Esophagus (tissue), 2 donors: ENCODE measurements at regions not wholly inside any gene's neighbourhood (a gene's known extent, or its start where the extent isn't known, plus 50 kb on each side); places are given as distances from the start of the nearest gene placed in this dataset.
"Not testable (repeated sequence)": the region's sequence is repeated elsewhere in the genome, so short reads cannot be mapped to it uniquely, and the experiment has no call there.

Experiments
- H3K27ac ChIP-seq, 2 donors: one replicate each; pipeline ENCODE4 v1.5.1; 2013; ENCODE audit warnings: low read depth in 2 of 2, mild to moderate bottlenecking in 2 of 2, inconsistent platforms in 1 of 2, low read length in 1 of 2, moderate library complexity in 1 of 2
- H3K27me3 ChIP-seq, 2 donors: one replicate each; pipeline ENCODE4 v1.6.1; 2013; ENCODE audit warnings: low read length in 2 of 2, control low read depth in 1 of 2, mild to moderate bottlenecking in 1 of 2; ENCODE audit not compliant: insufficient read depth in 2 of 2, control insufficient read depth in 1 of 2
- H3K36me3 ChIP-seq, 2 donors: one replicate each; pipeline ENCODE4 v1.6.1; 2013; ENCODE audit warnings: low read length in 1 of 2; ENCODE audit not compliant: control insufficient read depth in 2 of 2, insufficient read depth in 2 of 2
- H3K4me1 ChIP-seq, 2 donors: one replicate each; pipeline ENCODE4 v1.6.1; 2013; ENCODE audit warnings: low read length in 1 of 2; ENCODE audit not compliant: control insufficient read depth in 2 of 2, insufficient read depth in 2 of 2
- H3K4me3 ChIP-seq, 2 donors: one replicate each; pipeline ENCODE4 v1.5.1; 2013; ENCODE audit warnings: low read length in 2 of 2, mild to moderate bottlenecking in 2 of 2, low read depth in 1 of 2, moderate library complexity in 1 of 2
- H3K9me3 ChIP-seq, 2 donors: one replicate each; pipeline ENCODE4 v1.6.1; 2013; ENCODE audit warnings: mild to moderate bottlenecking in 2 of 2, low read depth in 1 of 2, low read length in 1 of 2, moderate library complexity in 1 of 2; ENCODE audit not compliant: control insufficient read depth in 2 of 2, insufficient read depth in 1 of 2
- WGBS, 2 donors: extraction: QIAGEN DNeasy Blood & Tissue Kit; methylation state at CpG; one replicate each; pipeline ENCODE4 v1.1.7; 2013; 5-methylcytosine and 5-hydroxymethylcytosine counted together
- donor health status: healthy with polysubstance abuse.
- donor health status: Bipolar disorder and iron deficiency.

DNA sequence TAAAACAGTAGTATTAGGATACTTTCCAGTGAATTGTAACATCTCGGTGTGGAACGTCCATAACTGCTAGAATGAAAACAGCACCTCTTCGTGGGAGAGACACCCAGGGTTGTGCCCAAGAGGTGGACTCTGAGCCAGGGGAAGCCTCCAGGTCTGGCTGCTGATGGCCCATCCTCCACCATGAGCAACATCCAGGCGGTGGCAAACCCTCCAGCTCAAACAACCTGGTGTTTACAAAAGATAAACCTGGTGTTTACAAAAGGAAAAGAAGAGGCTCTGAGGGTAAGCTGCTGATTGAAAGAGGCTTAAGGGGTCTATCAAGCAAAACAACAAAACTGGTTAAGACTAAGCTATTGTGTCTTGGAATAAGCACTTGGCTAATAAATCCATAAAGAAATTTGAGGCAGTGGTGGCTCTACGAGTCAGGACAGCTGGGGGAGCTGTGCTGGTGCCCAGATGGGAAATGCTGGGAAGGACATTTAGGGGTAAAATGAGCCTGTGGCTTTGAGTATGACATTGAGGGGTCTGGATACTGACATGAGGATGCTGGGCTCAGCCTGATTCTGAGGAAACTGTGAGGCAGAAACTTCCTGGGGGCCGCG lies 909.0 kb downstream of the BRD1 start:
- WGBS, 2 donors = 38 to 45% methylated on average over 7 of the region's 7 CpGs

DNA sequence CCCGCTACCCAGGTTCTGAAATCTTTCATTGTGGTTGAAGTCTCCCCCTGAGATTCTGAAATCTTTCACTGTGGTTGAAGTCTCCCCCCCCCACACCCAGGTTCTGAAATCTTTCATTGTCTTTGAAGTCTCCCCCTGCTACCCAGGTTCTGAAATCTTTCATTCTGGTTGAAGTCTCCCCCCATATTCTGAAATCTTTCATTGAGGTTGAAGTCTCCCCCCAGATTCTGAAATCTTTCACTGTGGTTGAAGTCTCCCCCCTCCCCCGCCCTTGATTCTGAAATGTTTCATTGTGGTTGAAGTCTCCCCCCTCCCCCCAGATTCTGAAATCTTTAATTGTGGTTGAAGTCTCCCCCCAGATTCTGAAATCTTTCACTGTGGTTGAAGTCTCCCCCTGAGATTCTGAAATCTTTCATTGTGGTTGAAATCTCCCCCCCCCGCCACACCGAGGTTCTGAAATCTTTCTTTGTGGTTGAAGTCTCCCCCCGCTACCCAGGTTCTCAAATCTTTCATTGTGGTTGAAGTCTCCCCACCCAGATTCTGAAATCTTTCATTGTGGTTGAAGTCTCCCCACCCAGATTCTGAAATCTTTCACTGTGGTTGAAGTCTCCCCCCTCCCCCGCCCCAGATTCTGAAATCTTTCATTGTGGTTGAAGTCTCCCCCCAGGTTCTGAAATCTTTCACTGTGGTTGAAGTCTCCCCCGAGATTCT lies 915.2 kb downstream of the BRD1 start:
- not testable (repeated sequence) for H3K9me3 ChIP-seq, H3K27ac ChIP-seq, H3K4me3 ChIP-seq, H3K4me1 ChIP-seq, H3K27me3 ChIP-seq, H3K36me3 ChIP-seq
- 58 to 63% methylated on average over 7 of the region's 7 CpGs for WGBS, 2 donors

More for the DNA sequence above, 909.0 kb downstream of the BRD1 start:
- no peaks in the 10 kb centered on the region for H3K36me3 ChIP-seq
- no peaks in the 10 kb centered on the region for H3K4me1 ChIP-seq
- H3K4me3 ChIP-seq = no peak overlapping the region
- no peak overlapping the region for H3K27ac ChIP-seq
- H3K27me3 ChIP-seq = no peaks in the 10 kb centered on the region
- H3K9me3 ChIP-seq = no peaks in the 10 kb centered on the region

DNA sequence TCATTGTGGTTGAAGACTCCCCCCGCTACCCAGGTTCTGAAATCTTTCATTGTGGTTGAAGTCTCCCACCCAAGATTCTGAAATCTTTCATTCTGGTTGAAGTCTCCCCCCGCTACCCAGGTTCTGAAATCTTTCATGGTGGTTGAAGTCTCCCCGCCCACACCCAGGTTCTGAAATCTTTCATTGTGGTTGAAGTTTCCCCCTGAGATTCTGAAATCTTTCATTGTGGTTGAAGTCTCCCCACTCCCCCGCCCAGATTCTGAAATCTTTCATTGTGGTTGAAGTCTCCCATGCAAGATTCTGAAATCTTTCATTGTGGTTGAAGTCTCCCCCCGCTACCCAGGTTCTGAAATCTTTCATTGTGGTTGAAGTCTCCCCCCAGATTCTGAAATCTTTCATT lies 916.0 kb downstream of the BRD1 start:
- whole genome bisulfite sequencing, 2 donors = 72 to 78% methylated on average over 4 of the region's 5 CpGs

DNA sequence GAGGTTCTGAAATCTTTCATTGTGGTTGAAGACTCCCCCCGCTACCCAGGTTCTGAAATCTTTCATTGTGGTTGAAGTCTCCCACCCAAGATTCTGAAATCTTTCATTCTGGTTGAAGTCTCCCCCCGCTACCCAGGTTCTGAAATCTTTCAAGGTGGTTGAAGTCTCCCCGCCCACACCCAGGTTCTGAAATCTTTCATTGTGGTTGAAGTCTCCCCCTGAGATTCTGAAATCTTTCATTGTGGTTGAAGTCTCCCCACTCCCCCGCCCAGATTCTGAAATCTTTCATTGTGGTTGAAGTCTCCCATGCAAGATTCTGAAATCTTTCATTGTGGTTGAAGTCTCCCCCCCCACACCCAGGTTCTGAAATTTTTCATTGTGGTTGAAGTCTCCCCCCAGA lies 916.6 kb downstream of the BRD1 start:
- not testable (repeated sequence) for H3K4me3 ChIP-seq, H3K36me3 ChIP-seq, H3K4me1 ChIP-seq, H3K27ac ChIP-seq, H3K9me3 ChIP-seq, H3K27me3 ChIP-seq
- 83% methylated on average over 1 to 2 of the region's 4 CpGs for WGBS, 2 donors

More for the DNA sequence above, 916.0 kb downstream of the BRD1 start:
- H3K27ac ChIP-seq, H3K36me3 ChIP-seq, H3K4me3 ChIP-seq, H3K9me3 ChIP-seq, H3K27me3 ChIP-seq, H3K4me1 ChIP-seq: not testable (repeated sequence)

DNA sequence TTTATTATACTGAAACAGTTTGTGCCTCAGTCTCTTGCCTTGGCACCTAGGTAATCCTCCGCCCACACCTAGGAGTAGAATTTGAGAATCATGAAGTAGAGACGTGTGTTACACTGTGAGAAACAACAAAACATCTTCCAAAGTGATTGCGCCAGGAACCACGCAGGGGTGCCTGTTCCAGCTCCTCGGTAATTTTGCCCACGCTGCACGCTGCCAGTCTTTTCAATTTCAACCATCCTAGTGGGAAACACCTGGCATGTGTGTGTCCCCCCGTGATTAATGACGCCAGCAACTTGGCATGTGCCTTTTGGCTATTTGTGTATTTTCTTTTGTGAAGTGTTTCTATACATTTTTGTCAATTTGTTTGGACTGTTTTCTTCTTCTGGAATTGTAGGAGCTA lies 919.1 kb downstream of the BRD1 start:
- 65 to 70% methylated on average over 9 of the region's 9 CpGs for whole genome bisulfite sequencing, 2 donors
- Histone ChIP-seq H3K4me3 (no peak overlapping the region), H3K27me3 (no peaks in the 10 kb centered on the region), H3K9me3 (no peaks in the 10 kb centered on the region), H3K36me3 (no peaks in the 10 kb centered on the region), H3K27ac (no peak overlapping the region), H3K4me1 (no peaks in the 10 kb centered on the region)

DNA sequence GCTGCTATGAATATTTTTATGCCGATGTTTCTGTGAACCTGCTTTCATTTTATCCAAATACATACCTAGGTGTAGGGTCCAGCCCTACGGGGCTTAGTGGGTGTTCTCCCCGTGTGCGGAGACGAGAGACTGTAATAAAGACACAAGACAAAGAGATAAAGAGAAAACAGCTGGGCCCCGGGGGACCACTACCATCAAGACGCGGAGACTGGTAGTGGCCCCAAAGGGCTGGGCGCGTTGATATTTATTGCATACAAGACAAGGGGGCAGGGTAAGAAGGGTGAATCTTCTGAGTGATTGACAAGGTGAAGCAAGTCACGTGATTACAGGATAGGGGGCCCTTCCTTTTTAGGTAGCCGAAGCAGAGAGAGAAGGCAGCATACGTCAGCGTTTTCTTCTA lies 920.1 kb downstream of the BRD1 start:
- Histone ChIP-seq H3K4me1 (no peaks in the 10 kb centered on the region), H3K27me3 (no peaks in the 10 kb centered on the region), H3K4me3 (no peak overlapping the region), H3K36me3 (no peaks in the 10 kb centered on the region), H3K9me3 (no peaks in the 10 kb centered on the region), H3K27ac (no peak overlapping the region)
- 80% methylated on average over 11 to 14 of the region's 14 CpGs for WGBS, 2 donors

DNA sequence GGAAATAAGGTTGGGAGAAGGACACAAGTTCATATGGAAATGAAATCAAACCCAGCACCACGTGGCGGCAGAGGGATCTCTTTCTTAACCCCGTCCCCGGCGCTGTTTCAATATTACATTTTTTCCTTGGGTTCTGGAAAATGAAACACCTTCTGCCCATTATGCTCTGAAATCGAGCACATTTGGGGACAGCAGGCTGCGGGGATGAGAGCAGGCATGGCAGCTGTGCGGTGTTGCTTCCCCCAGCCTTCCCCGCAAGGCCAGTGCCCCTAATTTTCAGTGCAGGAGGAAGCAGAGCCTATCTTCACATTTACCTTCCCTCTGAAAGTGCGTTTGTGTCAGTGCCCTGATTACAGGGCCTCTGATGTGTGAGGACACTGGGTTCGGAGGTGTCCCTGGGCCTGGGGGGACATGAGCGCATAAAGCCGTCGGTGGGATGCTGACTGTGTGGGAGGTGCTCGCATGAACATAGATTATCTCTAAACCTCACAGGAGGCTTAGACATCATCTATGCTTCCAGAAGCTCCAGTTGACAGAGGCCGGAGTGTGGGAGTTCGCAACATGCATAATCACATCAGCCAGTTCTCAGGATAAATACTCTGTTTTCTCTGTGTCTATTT lies 921.3 kb downstream of the BRD1 start:
- no peaks in the 10 kb centered on the region for H3K27me3 ChIP-seq
- WGBS, 2 donors = 79 to 82% methylated on average over 17 of the region's 17 CpGs
- H3K36me3 ChIP-seq = no peaks in the 10 kb centered on the region
- no peaks in the 10 kb centered on the region for H3K9me3 ChIP-seq
- no peak overlapping the region for H3K27ac ChIP-seq
- no peaks in the 10 kb centered on the region for H3K4me1 ChIP-seq
- H3K4me3 ChIP-seq = no peak overlapping the region

DNA sequence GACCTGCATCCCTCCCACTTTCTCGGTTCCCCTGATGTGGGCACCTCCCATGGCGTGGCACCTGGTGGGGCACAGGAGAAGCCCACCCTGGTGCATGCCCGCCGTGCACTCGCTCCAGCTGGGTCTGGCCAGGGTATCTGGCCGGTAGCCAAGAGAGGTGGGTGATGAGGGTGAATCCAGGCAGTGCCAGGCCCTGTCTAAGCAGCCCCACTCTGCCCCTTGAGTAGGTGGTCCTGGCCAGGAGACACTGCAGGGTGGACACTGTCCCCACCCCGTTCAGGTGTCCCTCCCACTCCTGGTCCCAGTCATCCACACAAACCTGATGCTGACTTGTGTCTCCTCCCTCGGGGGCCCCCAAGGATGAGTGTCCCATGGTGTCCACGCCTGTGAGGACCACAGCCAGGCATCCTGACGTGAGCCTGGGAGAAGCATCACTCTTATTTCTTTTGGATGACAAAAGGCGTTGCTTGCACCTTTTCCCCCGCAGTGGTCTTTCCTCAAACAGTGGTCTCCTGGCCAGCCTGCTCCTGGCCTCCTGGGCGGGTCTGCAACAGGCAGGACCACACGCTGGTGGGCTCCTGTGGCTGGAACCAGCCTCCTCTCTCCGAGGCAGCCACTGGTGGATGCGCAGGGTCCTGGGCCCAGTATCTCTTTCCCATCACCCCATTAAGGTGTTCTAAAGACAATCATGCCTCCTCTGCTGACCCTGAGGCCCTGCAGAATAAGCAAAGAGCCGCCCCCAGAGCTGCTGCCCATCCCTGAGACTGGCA lies 922.3 kb downstream of the BRD1 start:
- no peaks in the 10 kb centered on the region for H3K9me3 ChIP-seq
- no peaks in the 10 kb centered on the region for H3K27me3 ChIP-seq
- H3K36me3 ChIP-seq = no peaks in the 10 kb centered on the region
- WGBS, 2 donors = 74 to 80% methylated on average over 17 of the region's 17 CpGs
- no peak overlapping the region for H3K27ac ChIP-seq
- H3K4me1 ChIP-seq = no peaks in the 10 kb centered on the region
- H3K4me3 ChIP-seq = no peak overlapping the region

DNA sequence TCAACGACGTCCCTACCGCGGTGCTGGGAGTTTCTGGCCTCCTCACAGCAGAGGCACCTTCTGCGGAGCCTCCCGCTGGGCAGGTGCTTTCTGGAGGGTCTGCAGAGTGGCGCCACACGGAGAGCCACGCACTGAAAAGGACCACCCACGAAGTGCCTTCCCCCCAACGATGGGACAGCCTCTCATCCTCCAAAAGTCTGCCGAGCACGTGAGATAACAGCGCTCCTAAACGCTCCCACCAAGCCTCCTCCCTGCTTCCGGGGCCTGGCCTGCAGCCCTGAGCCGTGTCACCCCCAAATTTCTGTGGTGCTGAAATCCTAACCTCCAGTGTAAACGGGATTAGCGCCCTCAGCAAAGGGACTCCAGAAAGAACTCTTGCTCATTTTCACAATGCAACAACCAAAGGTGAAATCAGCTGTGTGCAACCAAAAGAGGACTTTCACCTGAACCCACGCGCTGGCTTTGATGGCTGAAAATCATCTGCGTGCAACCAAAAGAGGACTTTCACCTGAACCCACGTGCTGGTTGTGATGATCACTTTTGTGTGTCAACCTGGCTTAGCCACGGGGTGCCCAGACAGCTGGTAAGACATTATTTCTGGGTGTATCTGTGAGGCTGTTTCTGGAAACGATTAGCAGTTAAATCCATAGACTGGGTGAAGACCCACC lies 924.6 kb downstream of the BRD1 start:
- 75 to 77% methylated on average over 23 to 25 of the region's 25 CpGs for WGBS, 2 donors
- H3K4me3 ChIP-seq = no peak overlapping the region
- no peaks in the 10 kb centered on the region for H3K9me3 ChIP-seq
- no peaks in the 10 kb centered on the region for H3K27me3 ChIP-seq
- no peaks in the 10 kb centered on the region for H3K4me1 ChIP-seq
- no peak overlapping the region for H3K27ac ChIP-seq
- no peaks in the 10 kb centered on the region for H3K36me3 ChIP-seq
